ENCODE measurements at regions not wholly inside any gene's neighbourhood (a gene's known extent, or its start where the extent isn't known, plus 50 kb on each side); places are given as distances from the start of the nearest gene placed in this dataset.

- DNase-seq (ENCODE audit: low spot score) = no peak
- H3K4me3 Mint-ChIP-seq (ENCODE audit: unreplicated experiment) = no peak overlapping the region
Measured at GRCh38 chr6:105900125-105900937, 185.8 kb upstream of the PRDM1 start.

GRCh38 chr6:105898286-105898685, 187.8 kb upstream of the PRDM1 start:
- no peaks in the 10 kb centered on the region for H3K36me3 Mint-ChIP-seq (ENCODE audit: low read depth)
- H3K9me3 Mint-ChIP-seq (ENCODE audit: low read depth) = peaks cover 3% of the 10 kb centered on the region
- no peak for DNase-seq (ENCODE audit: low spot score)
- H3K4me3 Mint-ChIP-seq (ENCODE audit: unreplicated experiment) = no peak overlapping the region
- no peaks in the 10 kb centered on the region for H3K4me1 Mint-ChIP-seq (ENCODE audit: low read depth)
- no peak overlapping the region for H3K27ac Mint-ChIP-seq (ENCODE audit: unreplicated experiment)
- no peak for TF ChIP-seq CTCF (IDR thresholded peaks at IDR 0.05)
- peaks cover 7% of the 10 kb centered on the region for H3K27me3 Mint-ChIP-seq (ENCODE audit: low read depth)

More at GRCh38 chr6:105900125-105900937, 185.8 kb upstream of the PRDM1 start:
- Mint-ChIP-seq H3K36me3 (ENCODE audit: low read depth) (no peaks in the 10 kb centered on the region), H3K27me3 (ENCODE audit: low read depth) (peaks cover 4% of the 10 kb centered on the region), H3K27ac (ENCODE audit: unreplicated experiment) (no peak overlapping the region), H3K4me1 (ENCODE audit: low read depth) (no peaks in the 10 kb centered on the region), H3K9me3 (ENCODE audit: low read depth) (peaks cover 3% of the 10 kb centered on the region)
- no peak for TF ChIP-seq CTCF (IDR thresholded peaks at IDR 0.05)

GRCh38 chr6:105897131-105897530, 189.0 kb upstream of the PRDM1 start:
- no peaks in the 10 kb centered on the region for H3K4me1 Mint-ChIP-seq (ENCODE audit: low read depth)
- TF ChIP-seq CTCF (IDR thresholded peaks at IDR 0.05) = no peak
- H3K4me3 Mint-ChIP-seq (ENCODE audit: unreplicated experiment) = no peak overlapping the region
- DNase-seq (ENCODE audit: low spot score) = no peak
- no peaks in the 10 kb centered on the region for H3K36me3 Mint-ChIP-seq (ENCODE audit: low read depth)
- peaks cover 3% of the 10 kb centered on the region for H3K9me3 Mint-ChIP-seq (ENCODE audit: low read depth)
- H3K27ac Mint-ChIP-seq (ENCODE audit: unreplicated experiment) = no peak overlapping the region
- peaks cover 8% of the 10 kb centered on the region for H3K27me3 Mint-ChIP-seq (ENCODE audit: low read depth)

- TF ChIP-seq CTCF (IDR thresholded peaks at IDR 0.05) = no peak
- H3K36me3 Mint-ChIP-seq (ENCODE audit: low read depth) = no peaks in the 10 kb centered on the region
- H3K9me3 Mint-ChIP-seq (ENCODE audit: low read depth) = peaks cover 3% of the 10 kb centered on the region
Measured at GRCh38 chr6:105896821-105897095, 189.4 kb upstream of the PRDM1 start.

GRCh38 chr6:105896052-105896820, 189.9 kb upstream of the PRDM1 start:
- no peak for TF ChIP-seq CTCF (IDR thresholded peaks at IDR 0.05)
- H3K36me3 Mint-ChIP-seq (ENCODE audit: low read depth) = no peaks in the 10 kb centered on the region
- peaks cover 3% of the 10 kb centered on the region for H3K9me3 Mint-ChIP-seq (ENCODE audit: low read depth)
- H3K4me1 Mint-ChIP-seq (ENCODE audit: low read depth) = no peaks in the 10 kb centered on the region
- no peak overlapping the region for H3K4me3 Mint-ChIP-seq (ENCODE audit: unreplicated experiment)
- no peak for DNase-seq (ENCODE audit: low spot score)
- no peak overlapping the region for H3K27ac Mint-ChIP-seq (ENCODE audit: unreplicated experiment)
- peaks cover 8% of the 10 kb centered on the region for H3K27me3 Mint-ChIP-seq (ENCODE audit: low read depth)

More at GRCh38 chr6:105896821-105897095, 189.4 kb upstream of the PRDM1 start:
- Mint-ChIP-seq H3K27ac (ENCODE audit: unreplicated experiment) (no peak overlapping the region), H3K4me1 (ENCODE audit: low read depth) (no peaks in the 10 kb centered on the region), H3K27me3 (ENCODE audit: low read depth) (peaks cover 8% of the 10 kb centered on the region), H3K4me3 (ENCODE audit: unreplicated experiment) (no peak overlapping the region)
- DNase-seq (ENCODE audit: low spot score) = no peak
